GM12878 (cell line): ENCODE measurements at regions not wholly inside any gene's neighbourhood (a gene's known extent, or its start where the extent isn't known, plus 50 kb on each side); places are given as distances from the start of the nearest gene placed in this dataset.

Experiments
- ETV6 ChIP-seq, 2 experiments: fragments of 450-650 bp in 1 of 2; IDR thresholded peaks in 1 of 2; conservative IDR thresholded peaks in 1 of 2; 2 replicates each; pipeline ENCODE4 v1.6.1; 2014; ENCODE audit warnings: antibody characterized with exemption in 1 of 2, borderline replicate concordance in 1 of 2, low read depth in 1 of 2, mild to moderate bottlenecking in 1 of 2, moderate library complexity in 1 of 2
- HDGF ChIP-seq: fragments of 450-650 bp; IDR thresholded peaks from 2 replicates; pipeline ENCODE4 v1.6.1; 2016; ENCODE audit warnings: antibody characterized with exemption
- MTA3 ChIP-seq: IDR thresholded peaks from 2 replicates; pipeline ENCODE4 v1.6.1; 2012; ENCODE audit warnings: low read length, inconsistent platforms, borderline replicate concordance
- NFYA ChIP-seq: IDR thresholded peaks from 2 replicates; pipeline ENCODE4 v1.6.1; 2011; ENCODE audit warnings: low read depth, mild to moderate bottlenecking, low read length, improper control_type of control experiment, borderline replicate concordance
- POLR2A ChIP-seq: IDR thresholded peaks from 2 replicates; pipeline ENCODE4 v1.6.1; 2011; ENCODE audit warnings: low read depth, mild to moderate bottlenecking, low read length
- RFX5 ChIP-seq: IDR thresholded peaks from 2 replicates; pipeline ENCODE4 v1.6.1; 2011; ENCODE audit warnings: low read depth, low read length, improper control_type of control experiment
- SMC3 ChIP-seq: IDR thresholded peaks from 2 replicates; pipeline ENCODE4 v1.6.1; 2011; ENCODE audit warnings: low read length, improper control_type of control experiment, borderline replicate concordance
- STAT1 ChIP-seq: fragments of 450-650 bp; conservative IDR thresholded peaks from 2 replicates; pipeline ENCODE4 v1.6.1; 2014; ENCODE audit warnings: antibody characterized with exemption, mild to moderate bottlenecking
- TARDBP ChIP-seq: IDR thresholded peaks from 2 replicates; pipeline ENCODE4 v1.6.1; 2016; ENCODE audit warnings: borderline replicate concordance
- YY1 ChIP-seq: IDR thresholded peaks from 2 replicates; pipeline ENCODE4 v1.6.1; 2011; ENCODE audit warnings: low read depth, mild to moderate bottlenecking, low read length
- ZBED1 ChIP-seq: IDR thresholded peaks from 2 replicates; pipeline ENCODE4 v1.6.1; 2016; ENCODE audit warnings: borderline replicate concordance
- TF ChIP-seq, protein P1 (sequence below): fragments of 450-650 bp; IDR thresholded peaks from 2 replicates; pipeline ENCODE4 v1.6.1; 2017; ENCODE audit warnings: mild to moderate bottlenecking, moderate library complexity
- TF ChIP-seq, protein P2 (sequence below), 3 experiments: IDR thresholded peaks in 2 of 3; conservative IDR thresholded peaks in 1 of 3; 2 replicates each; pipeline ENCODE4 v1.5.1; 2011; ENCODE audit warnings: low read depth in 3 of 3, low read length in 3 of 3, mild to moderate bottlenecking in 3 of 3, control low read depth in 2 of 3, moderate library complexity in 2 of 3, inconsistent platforms in 1 of 3, mixed read lengths in 1 of 3; ENCODE audit not compliant: control insufficient read depth in 2 of 3, insufficient read depth in 1 of 3; ENCODE audit errors: extremely low read depth in 1 of 3
- TF ChIP-seq, protein P3 (sequence below): IDR thresholded peaks from 2 replicates; pipeline ENCODE4 v1.6.1; 2011; ENCODE audit warnings: mild to moderate bottlenecking, low read depth, low read length, moderate library complexity; ENCODE audit not compliant: insufficient replicate concordance

DNA sequence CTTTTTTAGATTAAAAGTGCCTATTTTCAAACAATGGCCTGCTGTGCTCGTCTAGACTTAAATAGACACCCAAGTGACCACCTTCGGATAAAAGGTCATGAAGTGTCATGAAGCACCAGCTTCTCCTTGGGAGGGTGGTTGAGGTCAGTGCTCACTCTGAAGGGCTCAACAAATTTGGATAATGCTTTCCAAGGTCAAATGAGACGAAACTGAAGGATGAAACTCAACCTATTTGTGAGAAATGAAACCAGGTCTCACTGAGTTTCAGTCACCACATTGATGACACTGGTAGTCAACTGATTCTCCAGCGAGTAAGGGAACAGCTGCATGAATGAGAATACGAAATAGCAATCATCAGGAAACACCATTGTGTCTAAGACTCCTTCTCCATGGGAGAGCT lies 852.6 kb downstream of the NTRK3 start:
- TF ChIP-seq STAT1 (no peak), RFX5 (no peak), ETV6 (conservative IDR thresholded peaks at IDR 0.05 in 1 of 2, IDR thresholded peaks at IDR 0.05 in 1 of 2; ENCODE audit: borderline replicate concordance in 1 of 2, low read depth in 1 of 2) (no peak), ZBED1 (no peak), POLR2A (no peak), MTA3 (no peak), SMC3 (no peak), NFYA (no peak), TARDBP (no peak), YY1 (no peak), HDGF (no peak)
- TF ChIP-seq, protein P1, sequence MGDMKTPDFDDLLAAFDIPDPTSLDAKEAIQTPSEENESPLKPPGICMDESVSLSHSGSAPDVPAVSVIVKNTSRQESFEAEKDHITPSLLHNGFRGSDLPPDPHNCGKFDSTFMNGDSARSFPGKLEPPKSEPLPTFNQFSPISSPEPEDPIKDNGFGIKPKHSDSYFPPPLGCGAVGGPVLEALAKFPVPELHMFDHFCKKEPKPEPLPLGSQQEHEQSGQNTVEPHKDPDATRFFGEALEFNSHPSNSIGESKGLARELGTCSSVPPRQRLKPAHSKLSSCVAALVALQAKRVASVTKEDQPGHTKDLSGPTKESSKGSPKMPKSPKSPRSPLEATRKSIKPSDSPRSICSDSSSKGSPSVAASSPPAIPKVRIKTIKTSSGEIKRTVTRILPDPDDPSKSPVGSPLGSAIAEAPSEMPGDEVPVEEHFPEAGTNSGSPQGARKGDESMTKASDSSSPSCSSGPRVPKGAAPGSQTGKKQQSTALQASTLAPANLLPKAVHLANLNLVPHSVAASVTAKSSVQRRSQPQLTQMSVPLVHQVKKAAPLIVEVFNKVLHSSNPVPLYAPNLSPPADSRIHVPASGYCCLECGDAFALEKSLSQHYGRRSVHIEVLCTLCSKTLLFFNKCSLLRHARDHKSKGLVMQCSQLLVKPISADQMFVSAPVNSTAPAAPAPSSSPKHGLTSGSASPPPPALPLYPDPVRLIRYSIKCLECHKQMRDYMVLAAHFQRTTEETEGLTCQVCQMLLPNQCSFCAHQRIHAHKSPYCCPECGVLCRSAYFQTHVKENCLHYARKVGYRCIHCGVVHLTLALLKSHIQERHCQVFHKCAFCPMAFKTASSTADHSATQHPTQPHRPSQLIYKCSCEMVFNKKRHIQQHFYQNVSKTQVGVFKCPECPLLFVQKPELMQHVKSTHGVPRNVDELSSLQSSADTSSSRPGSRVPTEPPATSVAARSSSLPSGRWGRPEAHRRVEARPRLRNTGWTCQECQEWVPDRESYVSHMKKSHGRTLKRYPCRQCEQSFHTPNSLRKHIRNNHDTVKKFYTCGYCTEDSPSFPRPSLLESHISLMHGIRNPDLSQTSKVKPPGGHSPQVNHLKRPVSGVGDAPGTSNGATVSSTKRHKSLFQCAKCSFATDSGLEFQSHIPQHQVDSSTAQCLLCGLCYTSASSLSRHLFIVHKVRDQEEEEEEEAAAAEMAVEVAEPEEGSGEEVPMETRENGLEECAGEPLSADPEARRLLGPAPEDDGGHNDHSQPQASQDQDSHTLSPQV: no peak
- TF ChIP-seq, protein P2, sequence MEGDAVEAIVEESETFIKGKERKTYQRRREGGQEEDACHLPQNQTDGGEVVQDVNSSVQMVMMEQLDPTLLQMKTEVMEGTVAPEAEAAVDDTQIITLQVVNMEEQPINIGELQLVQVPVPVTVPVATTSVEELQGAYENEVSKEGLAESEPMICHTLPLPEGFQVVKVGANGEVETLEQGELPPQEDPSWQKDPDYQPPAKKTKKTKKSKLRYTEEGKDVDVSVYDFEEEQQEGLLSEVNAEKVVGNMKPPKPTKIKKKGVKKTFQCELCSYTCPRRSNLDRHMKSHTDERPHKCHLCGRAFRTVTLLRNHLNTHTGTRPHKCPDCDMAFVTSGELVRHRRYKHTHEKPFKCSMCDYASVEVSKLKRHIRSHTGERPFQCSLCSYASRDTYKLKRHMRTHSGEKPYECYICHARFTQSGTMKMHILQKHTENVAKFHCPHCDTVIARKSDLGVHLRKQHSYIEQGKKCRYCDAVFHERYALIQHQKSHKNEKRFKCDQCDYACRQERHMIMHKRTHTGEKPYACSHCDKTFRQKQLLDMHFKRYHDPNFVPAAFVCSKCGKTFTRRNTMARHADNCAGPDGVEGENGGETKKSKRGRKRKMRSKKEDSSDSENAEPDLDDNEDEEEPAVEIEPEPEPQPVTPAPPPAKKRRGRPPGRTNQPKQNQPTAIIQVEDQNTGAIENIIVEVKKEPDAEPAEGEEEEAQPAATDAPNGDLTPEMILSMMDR (IDR thresholded peaks at IDR 0.05 in 2 of 3, conservative IDR thresholded peaks at IDR 0.05 in 1 of 3; ENCODE audit: control insufficient read depth in 2 of 3, extremely low read depth in 1 of 3, insufficient read depth in 1 of 3, low read depth in 3 of 3, low read length in 3 of 3): no peak
- TF ChIP-seq, protein P3, sequence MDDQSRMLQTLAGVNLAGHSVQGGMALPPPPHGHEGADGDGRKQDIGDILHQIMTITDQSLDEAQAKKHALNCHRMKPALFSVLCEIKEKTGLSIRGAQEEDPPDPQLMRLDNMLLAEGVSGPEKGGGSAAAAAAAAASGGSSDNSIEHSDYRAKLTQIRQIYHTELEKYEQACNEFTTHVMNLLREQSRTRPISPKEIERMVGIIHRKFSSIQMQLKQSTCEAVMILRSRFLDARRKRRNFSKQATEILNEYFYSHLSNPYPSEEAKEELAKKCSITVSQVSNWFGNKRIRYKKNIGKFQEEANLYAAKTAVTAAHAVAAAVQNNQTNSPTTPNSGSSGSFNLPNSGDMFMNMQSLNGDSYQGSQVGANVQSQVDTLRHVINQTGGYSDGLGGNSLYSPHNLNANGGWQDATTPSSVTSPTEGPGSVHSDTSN: no peak
